ENCODE measurements at regions not wholly inside any gene's neighbourhood (a gene's known extent, or its start where the extent isn't known, plus 50 kb on each side); places are given as distances from the start of the nearest gene placed in this dataset.

- no peak overlapping the region for H3K27ac ChIP-seq (ENCODE audit: low read depth, low read length)
- H3K27me3 ChIP-seq (ENCODE audit: control insufficient read depth, insufficient read depth, low read length) = no peaks in the 10 kb centered on the region
- ChIA-PET POLR2A (no interaction called here), CTCF (no interaction called here)
- TF ChIP-seq CTCF (IDR thresholded peaks at IDR 0.05; ENCODE audit: low read depth, low read length) = no peak
- no peak for DNase-seq (ENCODE audit: low read depth, low spot score)
- H3K4me3 ChIP-seq (ENCODE audit: low read depth, low read length) = no peak overlapping the region
- H3K9me3 ChIP-seq (ENCODE audit: control insufficient read depth, insufficient read depth, low read length) = no peaks in the 10 kb centered on the region
Observed at GRCh38 chr11:129289350-129290040, 86.2 kb upstream of the BARX2 start.

DNA sequence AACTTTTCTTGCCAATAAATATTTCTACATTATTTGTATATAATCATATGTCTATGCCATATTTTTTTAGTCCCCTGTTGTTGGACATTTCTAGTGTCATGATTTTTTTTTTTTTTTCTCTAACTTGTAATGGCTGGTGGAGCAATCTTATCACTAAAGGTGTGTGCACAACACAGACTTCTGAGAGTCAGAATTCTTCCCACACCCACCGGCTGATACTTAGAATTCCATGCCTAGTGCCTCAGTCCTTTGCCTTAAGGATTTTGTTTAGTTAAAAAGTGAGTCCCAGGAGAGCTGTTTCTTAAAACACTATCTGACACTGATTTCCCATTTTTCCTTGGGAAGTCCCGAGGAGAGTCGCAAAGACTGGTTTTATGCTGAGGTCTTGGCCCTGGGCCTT lies 87.7 kb upstream of the BARX2 start:
- POLR2A ChIA-PET = no interaction called here
- TF ChIP-seq CTCF (IDR thresholded peaks at IDR 0.05; ENCODE audit: low read depth, low read length) = no peak
- no peak overlapping the region for H3K4me3 ChIP-seq (ENCODE audit: low read depth, low read length)
- H3K27ac ChIP-seq (ENCODE audit: low read depth, low read length) = no peak overlapping the region
- CTCF ChIA-PET = no interaction called here
- H3K9me3 ChIP-seq (ENCODE audit: control insufficient read depth, insufficient read depth, low read length) = no peaks in the 10 kb centered on the region
- no peaks in the 10 kb centered on the region for H3K27me3 ChIP-seq (ENCODE audit: control insufficient read depth, insufficient read depth, low read length)
- DNase-seq (ENCODE audit: low read depth, low spot score) = no peak

DNA sequence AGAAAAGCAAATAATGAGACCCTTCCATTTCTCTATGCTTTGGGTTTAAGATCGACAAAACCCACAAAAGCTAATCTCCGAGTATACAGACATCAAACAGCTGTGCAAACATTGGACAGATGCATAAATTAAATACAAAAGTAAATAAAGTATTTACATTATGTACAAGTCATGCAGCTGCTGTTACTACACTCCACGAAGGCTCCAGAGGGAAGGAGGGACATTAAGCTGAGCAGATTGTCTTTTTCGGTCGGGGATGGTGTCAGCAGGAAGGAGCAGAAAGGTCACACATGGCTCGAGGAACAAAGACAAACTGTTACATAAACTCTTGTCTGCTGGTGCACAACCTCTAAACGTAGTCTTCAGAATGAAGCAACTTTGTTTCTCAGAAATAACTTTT lies 88.8 kb upstream of the BARX2 start:
- POLR2A ChIA-PET = no interaction called here
- CTCF ChIA-PET = no interaction called here
- TF ChIP-seq CTCF (IDR thresholded peaks at IDR 0.05; ENCODE audit: low read depth, low read length) = no peak
- H3K27ac ChIP-seq (ENCODE audit: low read depth, low read length) = no peak overlapping the region
- DNase-seq (ENCODE audit: low read depth, low spot score) = no peak
- H3K27me3 ChIP-seq (ENCODE audit: control insufficient read depth, insufficient read depth, low read length) = no peaks in the 10 kb centered on the region
- H3K4me3 ChIP-seq (ENCODE audit: low read depth, low read length) = no peak overlapping the region
- H3K9me3 ChIP-seq (ENCODE audit: control insufficient read depth, insufficient read depth, low read length) = no peaks in the 10 kb centered on the region

DNA sequence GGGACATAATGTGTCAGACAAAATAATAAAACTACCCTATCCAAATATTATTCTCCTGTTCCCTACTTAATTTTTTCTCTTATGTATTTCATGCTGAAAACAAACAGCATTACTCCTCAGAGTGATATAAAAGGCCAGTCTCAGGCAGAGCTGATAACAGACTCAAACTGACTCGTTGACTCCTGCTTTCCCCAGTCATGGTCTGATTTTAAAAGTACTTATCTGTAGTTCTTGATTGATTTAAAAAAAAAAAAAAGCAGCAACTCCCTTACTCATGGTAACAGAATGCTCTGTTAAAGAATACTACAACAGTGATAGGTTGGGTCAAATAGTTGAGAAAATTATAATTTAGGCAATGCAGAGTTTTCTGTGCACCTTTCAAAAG lies 90.3 kb upstream of the BARX2 start:
- no peaks in the 10 kb centered on the region for H3K27me3 ChIP-seq (ENCODE audit: control insufficient read depth, insufficient read depth, low read length)
- no peak overlapping the region for H3K4me3 ChIP-seq (ENCODE audit: low read depth, low read length)
- CTCF ChIA-PET = no interaction called here
- no peak for TF ChIP-seq CTCF (IDR thresholded peaks at IDR 0.05; ENCODE audit: low read depth, low read length)
- POLR2A ChIA-PET = interaction anchor here (0.7 kb wide), 1 partner anchor 488 kb away, joined by 5 read pairs; no protein-coding TSS in a partner anchor
- DNase-seq (ENCODE audit: low read depth, low spot score) = no peak
- no peaks in the 10 kb centered on the region for H3K9me3 ChIP-seq (ENCODE audit: control insufficient read depth, insufficient read depth, low read length)
- H3K27ac ChIP-seq (ENCODE audit: low read depth, low read length) = no peak overlapping the region

- CTCF ChIA-PET = no interaction called here
- no peak for TF ChIP-seq CTCF (IDR thresholded peaks at IDR 0.05; ENCODE audit: low read depth, low read length)
- Histone ChIP-seq H3K27me3 (ENCODE audit: control insufficient read depth, insufficient read depth, low read length) (no peaks in the 10 kb centered on the region), H3K27ac (ENCODE audit: low read depth, low read length) (no peak overlapping the region), H3K4me3 (ENCODE audit: low read depth, low read length) (no peak overlapping the region), H3K9me3 (ENCODE audit: control insufficient read depth, insufficient read depth, low read length) (no peaks in the 10 kb centered on the region)
- POLR2A ChIA-PET = no interaction called here
- no peak for DNase-seq (ENCODE audit: low read depth, low spot score)
Observed at GRCh38 chr11:129283141-129283540, 91.0 kb upstream of the ARHGAP32 start.
